Caco-2 (cell line): ENCODE measurements at regions not wholly inside any gene's neighbourhood (a gene's known extent, or its start where the extent isn't known, plus 50 kb on each side); places are given as distances from the start of the nearest gene placed in this dataset.

Source experiments
- BruUV-seq: library from RNA; stranded (reverse); fragments of 400-500 nt; replicated peaks from 2 replicates; lab custom pipeline; 2021; lab: Mats Ljungman, UMichigan
- CTCF ChIA-PET: fragments of 300-600 bp; sonication (Branson Sonifier 250); formaldehyde crosslinking; loops from one replicate; lab custom pipeline; 2022; ENCODE audit warnings: antibody characterized with exemption; lab: Charles Lee
- POLR2A ChIA-PET: fragments of 300-600 bp; sonication (Branson Sonifier 250); formaldehyde crosslinking; loops from one replicate; lab custom pipeline; 2022; ENCODE audit warnings: antibody characterized with exemption; lab: Charles Lee
- DNase-seq, 2 experiments: peaks; one replicate each; pipeline versions ENCODE4 v3.0.0 to v3.0.0-alpha.2; 2020 to 2022
- H3K27me3 ChIP-seq: replicated peaks from 2 replicates; pipeline ENCODE4 v1.6.0; 2011; ENCODE audit warnings: low read length; ENCODE audit not compliant: control insufficient read depth, insufficient read depth
- H3K36me3 ChIP-seq: 2 replicates; pipeline ENCODE4 v1.5.1; 2011; ENCODE audit warnings: low read length; ENCODE audit not compliant: control insufficient read depth, insufficient read depth
- H3K4me1 ChIP-seq: fragments of 250-450 bp; sonication (Bioruptor Pico); 2 replicates; pipeline ENCODE4 v1.5.1; 2020; ENCODE audit warnings: mild to moderate bottlenecking
- H3K4me3 ChIP-seq: 2 replicates; pipeline ENCODE4 v1.5.1; 2011; ENCODE audit warnings: low read depth, mild to moderate bottlenecking, control low read depth, low read length
- H3K9me3 ChIP-seq: fragments of 250-450 bp; sonication (Bioruptor Pico); 2 replicates; pipeline ENCODE4 v1.5.1; 2020; ENCODE audit warnings: mild to moderate bottlenecking, moderate library complexity
- H3K27ac Mint-ChIP-seq: one replicate; pipeline ENCODE4 v1.8.0; 2022; ENCODE audit warnings: mixed read lengths; ENCODE audit not compliant: unreplicated experiment
- H3K27me3 Mint-ChIP-seq: one replicate; pipeline ENCODE4 v1.8.0; 2022; ENCODE audit warnings: mixed read lengths; ENCODE audit not compliant: insufficient read depth, unreplicated experiment
- H3K36me3 Mint-ChIP-seq: one replicate; pipeline ENCODE4 v1.8.0; 2022; ENCODE audit warnings: mild to moderate bottlenecking, mixed read lengths; ENCODE audit not compliant: insufficient read depth, unreplicated experiment
- H3K4me1 Mint-ChIP-seq: one replicate; pipeline ENCODE4 v1.8.0; 2022; ENCODE audit warnings: low read depth, mixed read lengths; ENCODE audit not compliant: unreplicated experiment
- H3K4me3 Mint-ChIP-seq: one replicate; pipeline ENCODE4 v1.8.0; 2022; ENCODE audit warnings: mild to moderate bottlenecking, moderate library complexity, mixed read lengths; ENCODE audit not compliant: unreplicated experiment
- H3K9me3 Mint-ChIP-seq: one replicate; pipeline ENCODE4 v1.8.0; 2022; ENCODE audit warnings: mixed read lengths; ENCODE audit not compliant: unreplicated experiment
- CTCF ChIP-seq, 2 experiments: fragments of 200-600 bp in 1 of 2; IDR thresholded peaks; 1 replicate in 1 of 2; 2 replicates in 1 of 2; pipeline versions ENCODE4 v1.5.1 to v1.8.0; 2011 to 2022; ENCODE audit warnings: antibody characterized with exemption in 1 of 2, control low read depth in 1 of 2, inconsistent platforms in 1 of 2, low read depth in 1 of 2, low read length in 1 of 2, mild to moderate bottlenecking in 1 of 2, moderate library complexity in 1 of 2; ENCODE audit not compliant: insufficient read depth in 1 of 2, severe bottlenecking in 1 of 2, unreplicated experiment in 1 of 2
- intact Hi-C: fragments of 100-400 bp; cut with micrococcal nuclease; formaldehyde crosslinking; loops from one replicate; pipeline ENCODE4 v1.10.0; 2022; ENCODE audit not compliant: unreplicated experiment

- CTCF ChIA-PET: no interaction called here
- POLR2A ChIA-PET: no interaction called here
- intact Hi-C loops: no loop called here
- Mint-ChIP-seq H3K9me3 (no peaks in the 10 kb centered on the region), H3K4me1 (no peaks in the 10 kb centered on the region), H3K27me3 (no peaks in the 10 kb centered on the region), H3K4me3 (no peak overlapping the region), H3K36me3 (no peaks in the 10 kb centered on the region), H3K27ac (no peak overlapping the region)
- no peak for DNase-seq
- TF ChIP-seq CTCF (IDR thresholded peaks at IDR 0.05; ENCODE audit: insufficient read depth in 1 of 2, low read depth in 1 of 2, low read length in 1 of 2, severe bottlenecking in 1 of 2, unreplicated experiment in 1 of 2): no peak
- H3K9me3 ChIP-seq: no peaks in the 10 kb centered on the region
- BruUV-seq: no TSS peak
- no peaks in the 10 kb centered on the region for H3K27me3 ChIP-seq
- no peak overlapping the region for H3K4me3 ChIP-seq
- no peaks in the 10 kb centered on the region for H3K4me1 ChIP-seq
- no peaks in the 10 kb centered on the region for H3K36me3 ChIP-seq
Observed at GRCh38 chr14:41482861-41483260, 123.8 kb upstream of the LRFN5 start.

GRCh38 chr14:41476526-41476925 lies 130.2 kb upstream of the LRFN5 start:
- ChIA-PET CTCF (no interaction called here), POLR2A (no interaction called here)
- no peak overlapping the region for H3K4me3 Mint-ChIP-seq
- no peaks in the 10 kb centered on the region for H3K9me3 ChIP-seq
- no TSS peak for BruUV-seq
- no peaks in the 10 kb centered on the region for H3K4me1 Mint-ChIP-seq
- no peak overlapping the region for H3K4me3 ChIP-seq
- H3K9me3 Mint-ChIP-seq: no peaks in the 10 kb centered on the region
- H3K27ac Mint-ChIP-seq: no peak overlapping the region
- H3K36me3 Mint-ChIP-seq: no peaks in the 10 kb centered on the region
- H3K36me3 ChIP-seq: no peaks in the 10 kb centered on the region
- no peaks in the 10 kb centered on the region for H3K27me3 ChIP-seq
- H3K4me1 ChIP-seq: no peaks in the 10 kb centered on the region
- intact Hi-C loops: no loop called here
- no peak for TF ChIP-seq CTCF (IDR thresholded peaks at IDR 0.05; ENCODE audit: insufficient read depth in 1 of 2, low read depth in 1 of 2, low read length in 1 of 2, severe bottlenecking in 1 of 2, unreplicated experiment in 1 of 2)
- DNase-seq: no peak
- peaks cover 4% of the 10 kb centered on the region for H3K27me3 Mint-ChIP-seq

GRCh38 chr14:41461380-41461779 lies 145.3 kb upstream of the LRFN5 start:
- POLR2A ChIA-PET: no interaction called here
- Mint-ChIP-seq H3K9me3 (no peaks in the 10 kb centered on the region), H3K4me3 (no peak overlapping the region), H3K4me1 (no peaks in the 10 kb centered on the region), H3K36me3 (no peaks in the 10 kb centered on the region), H3K27ac (no peak overlapping the region), H3K27me3 (no peaks in the 10 kb centered on the region)
- H3K9me3 ChIP-seq: peaks cover 3% of the 10 kb centered on the region; the same call in 1 of the 2 replicates
- DNase-seq: no peak
- no peak for TF ChIP-seq CTCF (IDR thresholded peaks at IDR 0.05; ENCODE audit: insufficient read depth in 1 of 2, low read depth in 1 of 2, low read length in 1 of 2, severe bottlenecking in 1 of 2, unreplicated experiment in 1 of 2)
- no peaks in the 10 kb centered on the region for H3K27me3 ChIP-seq
- no peaks in the 10 kb centered on the region for H3K4me1 ChIP-seq
- no peak overlapping the region for H3K4me3 ChIP-seq
- intact Hi-C loops: no loop called here
- BruUV-seq: no TSS peak
- no peaks in the 10 kb centered on the region for H3K36me3 ChIP-seq
- CTCF ChIA-PET: no interaction called here
